ENCODE measurements at regions not wholly inside any gene's neighbourhood (a gene's known extent, or its start where the extent isn't known, plus 50 kb on each side); places are given as distances from the start of the nearest gene placed in this dataset.

DNA sequence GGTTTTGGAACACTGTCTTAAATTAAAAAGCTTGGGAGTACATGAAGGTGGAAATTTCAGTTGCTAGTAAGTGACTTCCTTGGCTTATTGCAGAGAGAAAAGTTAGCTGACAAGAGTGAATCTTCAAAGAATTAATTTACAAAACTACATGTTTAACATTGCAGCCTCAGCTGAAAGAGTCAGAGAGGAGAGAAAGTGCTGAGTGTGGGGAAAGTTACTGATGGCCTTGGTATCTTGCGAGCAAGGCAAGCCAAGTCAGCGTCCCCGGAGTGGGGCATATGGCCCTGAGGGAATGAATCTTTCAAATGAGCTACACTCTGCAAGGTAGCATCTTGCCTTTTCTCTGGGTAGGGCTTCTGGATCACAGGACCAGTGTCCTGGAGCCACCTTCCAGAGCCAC is 131.3 kb downstream of the LPIN1 start:
- TF ChIP-seq, protein P1, sequence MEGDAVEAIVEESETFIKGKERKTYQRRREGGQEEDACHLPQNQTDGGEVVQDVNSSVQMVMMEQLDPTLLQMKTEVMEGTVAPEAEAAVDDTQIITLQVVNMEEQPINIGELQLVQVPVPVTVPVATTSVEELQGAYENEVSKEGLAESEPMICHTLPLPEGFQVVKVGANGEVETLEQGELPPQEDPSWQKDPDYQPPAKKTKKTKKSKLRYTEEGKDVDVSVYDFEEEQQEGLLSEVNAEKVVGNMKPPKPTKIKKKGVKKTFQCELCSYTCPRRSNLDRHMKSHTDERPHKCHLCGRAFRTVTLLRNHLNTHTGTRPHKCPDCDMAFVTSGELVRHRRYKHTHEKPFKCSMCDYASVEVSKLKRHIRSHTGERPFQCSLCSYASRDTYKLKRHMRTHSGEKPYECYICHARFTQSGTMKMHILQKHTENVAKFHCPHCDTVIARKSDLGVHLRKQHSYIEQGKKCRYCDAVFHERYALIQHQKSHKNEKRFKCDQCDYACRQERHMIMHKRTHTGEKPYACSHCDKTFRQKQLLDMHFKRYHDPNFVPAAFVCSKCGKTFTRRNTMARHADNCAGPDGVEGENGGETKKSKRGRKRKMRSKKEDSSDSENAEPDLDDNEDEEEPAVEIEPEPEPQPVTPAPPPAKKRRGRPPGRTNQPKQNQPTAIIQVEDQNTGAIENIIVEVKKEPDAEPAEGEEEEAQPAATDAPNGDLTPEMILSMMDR (IDR thresholded peaks at IDR 0.05), result no peak
- no peak for TF ChIP-seq POLR2A (IDR thresholded peaks at IDR 0.05)
